HG03025 (cell line): ENCODE measurements at regions not wholly inside any gene's neighbourhood (a gene's known extent, or its start where the extent isn't known, plus 50 kb on each side); places are given as distances from the start of the nearest gene placed in this dataset.

Experiments used
- ATAC-seq: cut with Tn5 transposase; IDR thresholded peaks from one replicate; pipeline ENCODE4 v1.9.1; 2021; ENCODE audit warnings: mild to moderate bottlenecking, moderate library complexity; ENCODE audit not compliant: unreplicated experiment, low FRiP score

GRCh38 chr10:62453274-62453673, 79.1 kb downstream of the ZNF365 start:
- ATAC-seq: no peak

GRCh38 chr10:62454687-62455397, 80.7 kb downstream of the ZNF365 start:
- ATAC-seq: no peak

GRCh38 chr10:62456611-62457101, 82.5 kb downstream of the ZNF365 start:
- peak; percentile 99 for ATAC-seq

GRCh38 chr10:62457196-62457595, 83.0 kb downstream of the ZNF365 start:
- ATAC-seq: no peak

GRCh38 chr10:62457598-62457997, 83.4 kb downstream of the ZNF365 start:
- ATAC-seq: no peak

GRCh38 chr10:62459072-62459471, 84.9 kb downstream of the ZNF365 start:
- no peak for ATAC-seq

- no peak for ATAC-seq
Observed at GRCh38 chr10:62459500-62459899, 85.3 kb downstream of the ZNF365 start.

GRCh38 chr10:62460393-62460792, 86.2 kb downstream of the ZNF365 start:
- no peak for ATAC-seq

GRCh38 chr10:62461120-62461519, 87.0 kb downstream of the ZNF365 start:
- no peak for ATAC-seq

- ATAC-seq: no peak
Observed at GRCh38 chr10:62462461-62462860, 88.3 kb downstream of the ZNF365 start.

- no peak for ATAC-seq
Observed at GRCh38 chr10:62463364-62463763, 89.2 kb downstream of the ZNF365 start.

GRCh38 chr10:62464308-62464707, 90.1 kb downstream of the ZNF365 start:
- ATAC-seq: no peak

GRCh38 chr10:62466590-62466989, 92.4 kb downstream of the ZNF365 start:
- no peak for ATAC-seq

GRCh38 chr10:62467527-62467926, 93.4 kb downstream of the ZNF365 start:
- no peak for ATAC-seq

GRCh38 chr10:62471711-62472110, 97.5 kb downstream of the ZNF365 start:
- no peak for ATAC-seq

GRCh38 chr10:62473241-62473640, 99.1 kb downstream of the ZNF365 start:
- ATAC-seq: no peak

GRCh38 chr10:62475551-62475950, 101.4 kb downstream of the ZNF365 start:
- ATAC-seq: no peak

GRCh38 chr10:62479523-62479922, 105.4 kb downstream of the ZNF365 start:
- ATAC-seq: no peak

GRCh38 chr10:62480196-62480595, 106.0 kb downstream of the ZNF365 start:
- no peak for ATAC-seq

- ATAC-seq: no peak
Observed at GRCh38 chr10:62482581-62482980, 108.4 kb downstream of the ZNF365 start.

GRCh38 chr10:62491597-62491996, 117.4 kb downstream of the ZNF365 start:
- ATAC-seq: no peak

- ATAC-seq: no peak
Observed at GRCh38 chr10:62492012-62492869, 118.1 kb downstream of the ZNF365 start.
